ENCODE measurements at regions not wholly inside any gene's neighbourhood (a gene's known extent, or its start where the extent isn't known, plus 50 kb on each side); places are given as distances from the start of the nearest gene placed in this dataset.

DNA sequence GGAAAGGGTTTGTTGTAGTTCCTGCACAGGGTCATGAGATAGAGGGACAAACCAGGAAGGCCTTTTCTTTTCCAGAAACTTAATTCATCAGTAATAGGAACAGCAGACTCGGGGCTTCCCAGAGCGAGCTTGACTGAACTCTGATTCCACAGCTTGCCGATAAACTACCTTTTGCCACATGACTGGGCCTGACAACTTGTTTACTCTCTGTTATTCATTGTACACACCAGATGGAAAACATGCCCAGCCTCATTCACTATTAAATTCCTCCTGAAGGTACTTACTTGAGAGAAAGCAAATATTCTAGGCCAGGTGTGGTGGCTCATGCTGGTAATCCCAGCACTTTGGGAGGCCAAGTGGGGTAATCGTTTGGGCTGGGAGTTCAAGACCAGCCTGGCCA is 77.1 kb upstream of the FGFR2 start:
- no peak for TF ChIP-seq POLR2A (IDR thresholded peaks at IDR 0.05)
- TF ChIP-seq, protein P1, sequence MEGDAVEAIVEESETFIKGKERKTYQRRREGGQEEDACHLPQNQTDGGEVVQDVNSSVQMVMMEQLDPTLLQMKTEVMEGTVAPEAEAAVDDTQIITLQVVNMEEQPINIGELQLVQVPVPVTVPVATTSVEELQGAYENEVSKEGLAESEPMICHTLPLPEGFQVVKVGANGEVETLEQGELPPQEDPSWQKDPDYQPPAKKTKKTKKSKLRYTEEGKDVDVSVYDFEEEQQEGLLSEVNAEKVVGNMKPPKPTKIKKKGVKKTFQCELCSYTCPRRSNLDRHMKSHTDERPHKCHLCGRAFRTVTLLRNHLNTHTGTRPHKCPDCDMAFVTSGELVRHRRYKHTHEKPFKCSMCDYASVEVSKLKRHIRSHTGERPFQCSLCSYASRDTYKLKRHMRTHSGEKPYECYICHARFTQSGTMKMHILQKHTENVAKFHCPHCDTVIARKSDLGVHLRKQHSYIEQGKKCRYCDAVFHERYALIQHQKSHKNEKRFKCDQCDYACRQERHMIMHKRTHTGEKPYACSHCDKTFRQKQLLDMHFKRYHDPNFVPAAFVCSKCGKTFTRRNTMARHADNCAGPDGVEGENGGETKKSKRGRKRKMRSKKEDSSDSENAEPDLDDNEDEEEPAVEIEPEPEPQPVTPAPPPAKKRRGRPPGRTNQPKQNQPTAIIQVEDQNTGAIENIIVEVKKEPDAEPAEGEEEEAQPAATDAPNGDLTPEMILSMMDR (IDR thresholded peaks at IDR 0.05), result no peak

Data from lower leg skin (tissue), 3 donors.